ENCODE measurements at regions not wholly inside any gene's neighbourhood (a gene's known extent, or its start where the extent isn't known, plus 50 kb on each side); places are given as distances from the start of the nearest gene placed in this dataset.

GRCh38 chr14:41144370-41144769 is 462.3 kb upstream of the LRFN5 start:
- H3K4me1 ChIP-seq (ENCODE audit: control insufficient read depth, insufficient read depth, low read length): no peaks in the 10 kb centered on the region
- H3K36me3 ChIP-seq (ENCODE audit: control insufficient read depth, insufficient read depth, low read length): no peaks in the 10 kb centered on the region
- DNase-seq: no peak
- 59% methylated on average over 3 of the region's 10 CpGs for WGBS (ENCODE audit: insufficient coverage)
- no peaks in the 10 kb centered on the region for H3K27me3 ChIP-seq (ENCODE audit: control insufficient read depth, insufficient read depth, low read length)
- H3K9me3 ChIP-seq (replicated peaks; ENCODE audit: control insufficient read depth, low read depth, low read length): no peaks in the 10 kb centered on the region
- no peak overlapping the region for H3K4me3 ChIP-seq (ENCODE audit: low read length)
- no peak overlapping the region for H3K27ac ChIP-seq (ENCODE audit: low read length)

DNA sequence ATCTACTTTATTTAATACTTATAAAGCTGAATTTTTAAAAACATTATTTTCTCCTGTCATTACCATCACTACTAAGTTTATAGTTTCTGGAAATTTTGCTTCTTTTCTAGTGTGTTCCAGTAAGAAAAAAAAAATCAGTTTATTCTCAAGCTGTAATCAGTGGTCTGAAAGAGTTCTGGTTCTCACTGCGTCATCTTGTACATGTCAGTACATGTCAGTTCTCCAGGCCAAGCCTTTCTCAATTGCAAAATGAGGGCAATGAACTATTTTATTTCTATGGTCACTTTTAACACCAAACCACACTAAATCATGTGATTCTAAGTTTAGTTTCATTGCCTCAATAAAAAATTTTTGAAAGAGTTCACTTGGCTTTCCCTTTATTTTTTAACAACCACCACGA is 468.9 kb upstream of the LRFN5 start:
- Histone ChIP-seq H3K36me3 (ENCODE audit: control insufficient read depth, insufficient read depth, low read length) (no peaks in the 10 kb centered on the region), H3K4me3 (ENCODE audit: low read length) (no peak overlapping the region), H3K4me1 (ENCODE audit: control insufficient read depth, insufficient read depth, low read length) (no peaks in the 10 kb centered on the region), H3K9me3 (replicated peaks; ENCODE audit: control insufficient read depth, low read depth, low read length) (no peaks in the 10 kb centered on the region), H3K27ac (ENCODE audit: low read length) (no peak overlapping the region), H3K27me3 (ENCODE audit: control insufficient read depth, insufficient read depth, low read length) (no peaks in the 10 kb centered on the region)
- no peak for DNase-seq
- WGBS (ENCODE audit: insufficient coverage): no CpG with 5 or more reads among the region's 2 CpGs

- no peak for DNase-seq
- 65% methylated on average over 2 of the region's 2 CpGs for WGBS (ENCODE audit: insufficient coverage)
- Histone ChIP-seq H3K4me1 (ENCODE audit: control insufficient read depth, insufficient read depth, low read length) (no peaks in the 10 kb centered on the region), H3K36me3 (ENCODE audit: control insufficient read depth, insufficient read depth, low read length) (no peaks in the 10 kb centered on the region), H3K27me3 (ENCODE audit: control insufficient read depth, insufficient read depth, low read length) (no peaks in the 10 kb centered on the region), H3K4me3 (ENCODE audit: low read length) (no peak overlapping the region), H3K27ac (ENCODE audit: low read length) (no peak overlapping the region), H3K9me3 (replicated peaks; ENCODE audit: control insufficient read depth, low read depth, low read length) (no peaks in the 10 kb centered on the region)
Measured at GRCh38 chr14:41130274-41130673, 476.4 kb upstream of the LRFN5 start.

- no peaks in the 10 kb centered on the region for H3K27me3 ChIP-seq (ENCODE audit: control insufficient read depth, insufficient read depth, low read length)
- no peak overlapping the region for H3K4me3 ChIP-seq (ENCODE audit: low read length)
- no CpG with 5 or more reads among the region's 4 CpGs for WGBS (ENCODE audit: insufficient coverage)
- DNase-seq: no peak
- no peaks in the 10 kb centered on the region for H3K36me3 ChIP-seq (ENCODE audit: control insufficient read depth, insufficient read depth, low read length)
- no peaks in the 10 kb centered on the region for H3K4me1 ChIP-seq (ENCODE audit: control insufficient read depth, insufficient read depth, low read length)
- no peaks in the 10 kb centered on the region for H3K9me3 ChIP-seq (replicated peaks; ENCODE audit: control insufficient read depth, low read depth, low read length)
- H3K27ac ChIP-seq (ENCODE audit: low read length): no peak overlapping the region
Measured at GRCh38 chr14:41120402-41120801, 486.3 kb upstream of the LRFN5 start.

GRCh38 chr14:41096131-41096530 is 510.5 kb upstream of the LRFN5 start:
- Histone ChIP-seq H3K9me3 (replicated peaks; ENCODE audit: control insufficient read depth, low read depth, low read length) (no peaks in the 10 kb centered on the region), H3K36me3 (ENCODE audit: control insufficient read depth, insufficient read depth, low read length) (no peaks in the 10 kb centered on the region), H3K4me1 (ENCODE audit: control insufficient read depth, insufficient read depth, low read length) (no peaks in the 10 kb centered on the region), H3K27me3 (ENCODE audit: control insufficient read depth, insufficient read depth, low read length) (no peaks in the 10 kb centered on the region), H3K4me3 (ENCODE audit: low read length) (no peak overlapping the region), H3K27ac (ENCODE audit: low read length) (no peak overlapping the region)
- WGBS (ENCODE audit: insufficient coverage): no CpG with 5 or more reads among the region's 4 CpGs
- DNase-seq: no peak

DNA sequence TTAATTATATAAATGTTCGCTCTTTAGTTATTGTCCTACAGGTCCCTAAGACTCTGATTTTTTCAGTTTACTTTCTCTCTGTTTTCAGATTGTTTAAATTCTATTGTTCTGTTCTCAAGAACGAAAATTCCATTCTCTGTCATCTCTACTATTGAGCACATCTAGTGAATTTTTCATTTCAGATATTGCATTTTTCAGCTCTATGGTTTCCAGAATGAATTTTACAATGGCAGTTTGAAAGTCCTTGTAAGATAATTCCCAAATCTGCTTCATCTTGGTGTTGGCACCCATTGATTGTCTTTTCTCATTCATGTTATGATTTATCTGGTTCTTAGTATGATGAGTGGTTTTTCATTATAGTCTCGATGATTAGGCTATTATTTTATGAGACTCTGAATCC is 519.6 kb upstream of the LRFN5 start:
- peaks cover 8% of the 10 kb centered on the region for H3K9me3 ChIP-seq (replicated peaks; ENCODE audit: control insufficient read depth, low read depth, low read length)
- no CpG with 5 or more reads among the region's 3 CpGs for WGBS (ENCODE audit: insufficient coverage)
- no peak for DNase-seq
- H3K27me3 ChIP-seq (ENCODE audit: control insufficient read depth, insufficient read depth, low read length): no peaks in the 10 kb centered on the region
- no peak overlapping the region for H3K4me3 ChIP-seq (ENCODE audit: low read length)
- no peak overlapping the region for H3K27ac ChIP-seq (ENCODE audit: low read length)
- H3K36me3 ChIP-seq (ENCODE audit: control insufficient read depth, insufficient read depth, low read length): no peaks in the 10 kb centered on the region
- no peaks in the 10 kb centered on the region for H3K4me1 ChIP-seq (ENCODE audit: control insufficient read depth, insufficient read depth, low read length)

DNA sequence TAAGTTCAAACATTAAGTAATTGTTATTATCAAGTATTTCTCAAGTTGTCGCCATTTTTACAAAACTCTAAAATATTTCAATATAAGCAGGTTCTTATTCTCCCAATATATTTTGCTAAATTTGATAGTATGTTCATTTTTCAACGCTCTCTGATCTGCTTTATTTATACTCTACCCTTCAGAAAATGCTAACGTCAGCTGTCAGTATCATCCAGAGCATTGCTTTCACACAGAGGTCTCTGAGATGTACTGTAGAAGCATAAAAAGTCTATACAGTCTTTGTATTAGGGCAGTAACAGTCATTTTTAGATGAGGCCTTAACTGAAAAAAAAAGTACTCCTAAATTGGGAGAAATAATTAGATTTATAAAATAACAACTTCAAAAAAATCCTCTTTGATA is 533.1 kb upstream of the LRFN5 start:
- no peaks in the 10 kb centered on the region for H3K27me3 ChIP-seq (ENCODE audit: control insufficient read depth, insufficient read depth, low read length)
- no peaks in the 10 kb centered on the region for H3K9me3 ChIP-seq (replicated peaks; ENCODE audit: control insufficient read depth, low read depth, low read length)
- no peak overlapping the region for H3K27ac ChIP-seq (ENCODE audit: low read length)
- H3K36me3 ChIP-seq (ENCODE audit: control insufficient read depth, insufficient read depth, low read length): no peaks in the 10 kb centered on the region
- no peaks in the 10 kb centered on the region for H3K4me1 ChIP-seq (ENCODE audit: control insufficient read depth, insufficient read depth, low read length)
- H3K4me3 ChIP-seq (ENCODE audit: low read length): no peak overlapping the region
- no CpG with 5 or more reads among the region's 3 CpGs for whole genome bisulfite sequencing (ENCODE audit: insufficient coverage)
- no peak for DNase-seq

- Histone ChIP-seq H3K36me3 (ENCODE audit: control insufficient read depth, insufficient read depth, low read length) (no peaks in the 10 kb centered on the region), H3K4me3 (ENCODE audit: low read length) (no peak overlapping the region), H3K27me3 (ENCODE audit: control insufficient read depth, insufficient read depth, low read length) (no peaks in the 10 kb centered on the region), H3K9me3 (replicated peaks; ENCODE audit: control insufficient read depth, low read depth, low read length) (no peaks in the 10 kb centered on the region), H3K4me1 (ENCODE audit: control insufficient read depth, insufficient read depth, low read length) (no peaks in the 10 kb centered on the region), H3K27ac (ENCODE audit: low read length) (no peak overlapping the region)
- DNase-seq: no peak
Measured at GRCh38 chr14:41072776-41073175, 533.9 kb upstream of the LRFN5 start.

DNA sequence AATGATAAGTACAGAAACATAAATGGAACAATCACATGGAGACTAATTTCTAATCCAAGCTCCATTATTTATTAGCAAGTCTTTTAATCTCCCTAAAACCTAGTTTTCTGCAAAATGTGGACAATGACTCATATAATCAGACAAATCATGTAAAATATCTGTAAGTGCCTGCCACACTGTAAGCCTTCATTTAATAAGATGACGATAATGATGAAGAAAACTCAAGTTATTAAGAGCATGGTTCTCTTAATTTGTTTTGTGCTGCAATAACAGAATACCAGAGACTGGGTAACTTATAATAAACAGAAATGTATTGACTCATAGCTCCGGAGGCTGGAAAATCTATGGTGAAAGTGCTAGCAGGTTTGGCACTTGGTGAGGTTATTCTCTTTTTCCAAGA is 535.3 kb upstream of the LRFN5 start:
- Histone ChIP-seq H3K27me3 (ENCODE audit: control insufficient read depth, insufficient read depth, low read length) (no peaks in the 10 kb centered on the region), H3K4me1 (ENCODE audit: control insufficient read depth, insufficient read depth, low read length) (no peaks in the 10 kb centered on the region), H3K27ac (ENCODE audit: low read length) (no peak overlapping the region), H3K9me3 (replicated peaks; ENCODE audit: control insufficient read depth, low read depth, low read length) (no peaks in the 10 kb centered on the region), H3K4me3 (ENCODE audit: low read length) (no peak overlapping the region), H3K36me3 (ENCODE audit: control insufficient read depth, insufficient read depth, low read length) (no peaks in the 10 kb centered on the region)
- no peak for DNase-seq
- no CpG with 5 or more reads among the region's 2 CpGs for WGBS (ENCODE audit: insufficient coverage)

DNA sequence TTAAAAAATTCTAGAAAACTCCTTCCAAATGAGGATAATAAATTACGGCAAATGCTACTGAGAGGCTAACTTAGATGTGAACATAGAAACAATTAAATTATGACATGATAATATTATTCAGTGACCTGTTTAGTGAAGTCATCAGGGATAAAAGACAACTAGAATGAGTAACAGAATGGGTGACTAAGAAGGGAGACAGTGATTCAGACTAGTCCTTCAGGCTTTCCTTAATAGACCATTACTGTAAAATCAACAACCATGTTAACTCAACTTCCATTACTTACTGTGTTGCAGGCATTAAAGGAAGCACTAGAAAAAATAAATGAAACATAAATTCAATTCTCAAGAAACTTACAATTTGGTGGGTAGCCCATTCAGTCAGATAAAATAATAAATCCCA is 543.9 kb upstream of the LRFN5 start:
- Histone ChIP-seq H3K27me3 (ENCODE audit: control insufficient read depth, insufficient read depth, low read length) (no peaks in the 10 kb centered on the region), H3K4me1 (ENCODE audit: control insufficient read depth, insufficient read depth, low read length) (no peaks in the 10 kb centered on the region), H3K36me3 (ENCODE audit: control insufficient read depth, insufficient read depth, low read length) (no peaks in the 10 kb centered on the region), H3K9me3 (replicated peaks; ENCODE audit: control insufficient read depth, low read depth, low read length) (no peaks in the 10 kb centered on the region), H3K4me3 (ENCODE audit: low read length) (no peak overlapping the region), H3K27ac (ENCODE audit: low read length) (no peak overlapping the region)
- DNase-seq: no peak
- WGBS (ENCODE audit: insufficient coverage): no CpG with 5 or more reads among the region's 1 CpG

GRCh38 chr14:41055589-41055988 is 551.1 kb upstream of the LRFN5 start:
- H3K27ac ChIP-seq (ENCODE audit: low read length): no peak overlapping the region
- no CpG with 5 or more reads among the region's 1 CpG for WGBS (ENCODE audit: insufficient coverage)
- H3K4me1 ChIP-seq (ENCODE audit: control insufficient read depth, insufficient read depth, low read length): no peaks in the 10 kb centered on the region
- H3K36me3 ChIP-seq (ENCODE audit: control insufficient read depth, insufficient read depth, low read length): no peaks in the 10 kb centered on the region
- H3K9me3 ChIP-seq (replicated peaks; ENCODE audit: control insufficient read depth, low read depth, low read length): no peaks in the 10 kb centered on the region
- no peaks in the 10 kb centered on the region for H3K27me3 ChIP-seq (ENCODE audit: control insufficient read depth, insufficient read depth, low read length)
- no peak for DNase-seq
- H3K4me3 ChIP-seq (ENCODE audit: low read length): no peak overlapping the region

Measured in muscle of leg (tissue), 3 donors.